NCI-H2227 (cell line): ENCODE measurements at regions not wholly inside any gene's neighbourhood (a gene's known extent, or its start where the extent isn't known, plus 50 kb on each side); places are given as distances from the start of the nearest gene placed in this dataset.

Source experiments
- DNase-seq: peaks from one replicate; lab custom pipeline; 2025; ENCODE audit not compliant: unreplicated experiment; lab: John Stamatoyannopoulos, UW

DNA sequence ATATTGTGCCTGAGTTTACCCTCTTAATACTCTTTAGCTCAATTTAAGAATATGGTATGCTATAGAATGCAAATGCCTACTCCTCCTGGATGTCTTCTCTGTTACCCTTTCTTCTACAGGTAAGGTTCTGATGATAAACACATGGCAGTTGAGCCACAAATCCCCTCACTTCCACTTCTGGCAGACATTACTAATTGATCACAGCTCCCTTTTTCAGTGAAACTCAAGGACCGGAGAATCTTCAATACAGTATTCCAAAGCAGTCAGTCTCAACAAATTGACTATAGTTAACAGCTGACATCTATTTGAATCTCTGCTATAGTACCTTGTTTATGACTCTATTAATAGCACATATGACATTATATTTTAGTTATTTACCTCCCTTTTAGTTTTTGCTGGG, 232.1 kb upstream of the ADAMTS9 start:
- DNase-seq = no peak

- DNase-seq = no peak
Observed at GRCh38 chr3:64918989-64919388, 231.2 kb upstream of the ADAMTS9 start.

DNA sequence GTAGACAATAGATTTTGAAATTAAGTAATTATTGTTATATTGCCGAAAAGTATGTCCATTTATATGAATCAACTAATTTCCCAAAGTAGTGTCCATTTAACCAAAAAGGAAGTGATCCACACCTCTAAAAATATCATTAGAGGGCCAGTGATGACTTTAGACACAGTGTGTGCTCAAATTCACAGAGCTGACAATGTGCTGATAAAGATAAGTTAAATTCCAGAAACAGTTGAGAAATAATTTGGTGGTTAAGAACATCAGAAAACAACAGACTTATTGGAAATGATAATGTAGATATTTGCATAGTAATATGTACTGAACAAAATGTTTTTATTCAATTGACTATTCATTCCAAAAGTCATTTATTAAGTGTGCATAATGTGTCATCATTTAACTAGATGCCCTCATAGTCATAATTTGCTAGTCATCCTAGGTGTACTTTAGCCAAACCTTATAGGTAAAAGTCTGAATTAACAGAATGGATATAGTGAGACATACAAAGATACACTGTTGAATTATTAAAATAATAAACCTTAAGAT, 230.2 kb upstream of the ADAMTS9 start:
- DNase-seq = no peak

GRCh38 chr3:64916937-64917336, 229.1 kb upstream of the ADAMTS9 start:
- no peak for DNase-seq

DNA sequence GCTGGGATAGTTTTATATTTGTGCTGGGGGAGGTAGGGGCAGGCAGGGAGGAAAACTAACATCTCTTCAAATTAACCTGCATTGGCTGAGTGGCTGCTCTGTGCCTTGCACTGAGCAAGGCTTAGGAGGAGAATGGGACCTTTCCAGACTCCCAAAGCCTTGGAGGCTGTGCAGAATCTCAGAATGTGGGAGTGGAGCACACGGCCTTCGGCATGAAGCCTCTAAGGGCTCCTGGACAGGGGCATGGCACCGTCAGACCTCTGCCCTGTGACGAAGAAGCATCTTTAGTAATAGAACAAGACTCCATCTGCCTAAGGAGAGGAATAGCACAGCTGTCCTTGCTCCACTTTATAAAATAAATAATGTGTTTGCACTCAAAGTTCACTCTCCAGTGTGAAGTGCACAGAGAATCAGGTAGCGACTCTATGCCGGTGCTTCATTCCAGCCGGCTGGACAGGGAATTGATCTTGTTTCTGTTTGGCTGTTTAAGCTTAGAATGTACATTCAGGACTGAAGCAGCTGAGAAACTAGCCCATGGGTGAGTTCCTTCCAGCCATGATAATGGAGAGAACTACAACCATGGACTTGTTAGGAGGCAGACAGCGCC, 228.5 kb upstream of the ADAMTS9 start:
- no peak for DNase-seq

DNA sequence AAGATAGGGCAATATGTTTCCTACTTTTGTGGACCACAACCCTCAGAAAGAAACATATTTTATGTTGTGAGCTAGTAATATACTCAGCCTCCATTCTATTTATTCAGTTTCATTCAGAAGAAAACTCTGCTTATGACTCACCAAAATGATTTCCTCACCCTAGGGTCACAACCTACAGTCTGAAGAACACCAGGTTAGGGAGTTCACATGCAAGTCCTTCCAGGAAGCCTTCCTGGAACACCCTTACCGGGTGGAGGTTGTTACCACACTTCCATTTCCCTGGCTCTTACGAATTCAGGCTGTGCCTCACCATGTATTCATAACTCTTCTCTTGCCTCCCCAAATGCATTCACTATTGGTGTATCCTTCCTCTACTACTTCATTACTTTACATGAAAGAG, 228.0 kb upstream of the ADAMTS9 start:
- no peak for DNase-seq

GRCh38 chr3:64913515-64913914, 225.7 kb upstream of the ADAMTS9 start:
- no peak for DNase-seq

GRCh38 chr3:64911138-64911537, 223.3 kb upstream of the ADAMTS9 start:
- DNase-seq = no peak

DNA sequence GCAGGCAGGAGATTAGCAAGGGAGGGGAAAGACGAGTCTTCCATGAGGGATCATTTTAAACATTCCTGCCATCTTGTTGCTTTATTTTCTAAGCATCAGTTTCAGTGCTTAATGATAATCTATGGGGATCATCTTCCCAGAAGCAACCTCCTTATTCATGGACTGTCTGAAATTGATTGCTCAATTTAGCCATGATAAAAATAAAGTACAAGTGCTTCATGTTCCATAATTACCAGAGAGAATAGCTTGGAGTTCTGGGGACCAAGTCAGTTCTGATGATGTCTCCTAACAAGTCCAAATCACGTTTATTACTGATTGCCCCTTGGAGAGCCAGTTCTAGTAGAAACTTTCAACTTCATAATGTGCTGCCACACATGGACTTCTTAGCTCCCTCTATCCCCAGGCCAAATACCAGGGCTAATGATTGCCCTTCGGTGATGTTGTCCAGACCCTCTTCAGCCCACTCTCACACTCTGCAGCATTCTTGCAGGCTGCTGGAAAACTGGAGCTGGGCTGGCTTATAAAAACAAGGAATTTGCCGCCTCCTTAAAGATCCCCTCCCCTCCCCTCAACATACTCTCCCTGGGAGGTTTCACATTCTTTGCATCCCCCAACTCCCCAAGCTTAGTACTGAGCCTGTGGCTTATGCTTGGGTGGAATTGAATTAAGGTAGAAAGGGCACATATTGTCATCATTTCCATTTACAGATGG, 222.1 kb upstream of the ADAMTS9 start:
- DNase-seq = no peak

- DNase-seq = no peak
Observed at GRCh38 chr3:64909011-64909410, 221.2 kb upstream of the ADAMTS9 start.

GRCh38 chr3:64908251-64908685, 220.5 kb upstream of the ADAMTS9 start:
- no peak for DNase-seq

DNA sequence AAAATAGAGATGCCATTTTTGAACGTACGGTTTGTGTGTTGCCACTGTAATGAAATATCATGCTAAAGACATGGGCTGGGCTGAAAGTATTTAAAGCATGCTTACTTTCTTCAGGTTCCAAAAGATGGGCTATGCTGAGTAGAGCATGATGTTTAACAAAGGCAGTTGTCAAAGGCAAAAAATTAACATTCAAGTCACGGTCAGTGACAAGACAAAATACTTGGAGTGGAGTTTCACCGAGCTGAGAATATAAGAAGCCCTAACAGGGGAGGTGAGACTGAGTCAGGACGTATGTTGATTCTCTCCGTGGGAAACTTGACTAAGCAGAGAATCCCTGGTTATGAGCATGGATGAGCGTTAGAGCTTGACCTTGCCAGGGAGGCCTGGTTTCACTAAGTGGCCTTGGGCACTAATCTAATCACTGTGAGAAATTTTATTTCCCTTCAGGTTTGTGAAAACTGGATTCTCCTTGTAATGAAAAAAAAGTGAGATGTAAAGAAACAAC, 218.2 kb upstream of the ADAMTS9 start:
- no peak for DNase-seq

GRCh38 chr3:64903006-64903405, 215.2 kb upstream of the ADAMTS9 start:
- no peak for DNase-seq

DNA sequence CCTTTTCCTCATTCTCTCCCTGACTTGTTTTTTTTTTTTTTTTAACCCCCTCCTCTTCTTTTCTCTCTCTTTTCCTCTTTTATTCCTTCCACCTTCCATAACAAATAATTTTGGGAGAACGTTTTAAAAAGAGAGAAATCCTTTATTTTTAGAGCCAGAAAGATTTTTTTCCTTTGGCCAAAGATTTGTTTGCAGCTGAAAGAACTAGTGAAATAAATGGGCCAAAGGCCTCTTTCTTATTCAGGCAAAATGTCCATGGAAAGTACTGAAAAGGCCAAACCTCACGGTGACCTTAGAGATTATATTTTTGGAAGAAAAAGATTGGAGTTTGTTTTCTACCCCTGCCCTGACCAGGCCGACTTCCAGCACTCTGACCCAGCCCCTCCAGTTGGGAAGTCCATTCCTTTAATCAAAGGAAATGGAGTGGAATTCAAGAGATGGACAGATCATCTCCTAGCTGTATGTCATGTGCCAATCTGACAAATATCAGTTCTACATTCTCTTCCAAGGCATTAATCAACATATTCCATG, 214.3 kb upstream of the ADAMTS9 start:
- DNase-seq = no peak

DNA sequence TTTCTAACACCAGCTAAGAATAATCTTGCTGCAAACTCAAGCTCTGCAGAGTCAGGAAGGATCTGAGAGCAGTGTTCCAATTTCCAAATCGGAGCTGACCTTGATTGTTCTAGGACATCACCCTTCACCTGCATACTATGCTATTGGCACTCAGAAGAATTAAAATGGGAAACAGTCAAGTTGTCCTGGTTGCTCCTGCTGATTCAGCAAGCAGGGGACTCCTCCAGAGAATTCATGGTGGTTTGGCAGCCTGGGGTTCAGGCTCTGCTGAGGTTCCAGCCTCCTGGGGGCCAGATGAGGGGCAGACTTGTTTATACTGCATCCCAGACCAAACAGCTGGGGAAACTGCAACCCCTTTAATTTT, 213.7 kb upstream of the ADAMTS9 start:
- DNase-seq = no peak

- DNase-seq = no peak
Observed at GRCh38 chr3:64900617-64901521, 213.1 kb upstream of the ADAMTS9 start.

DNA sequence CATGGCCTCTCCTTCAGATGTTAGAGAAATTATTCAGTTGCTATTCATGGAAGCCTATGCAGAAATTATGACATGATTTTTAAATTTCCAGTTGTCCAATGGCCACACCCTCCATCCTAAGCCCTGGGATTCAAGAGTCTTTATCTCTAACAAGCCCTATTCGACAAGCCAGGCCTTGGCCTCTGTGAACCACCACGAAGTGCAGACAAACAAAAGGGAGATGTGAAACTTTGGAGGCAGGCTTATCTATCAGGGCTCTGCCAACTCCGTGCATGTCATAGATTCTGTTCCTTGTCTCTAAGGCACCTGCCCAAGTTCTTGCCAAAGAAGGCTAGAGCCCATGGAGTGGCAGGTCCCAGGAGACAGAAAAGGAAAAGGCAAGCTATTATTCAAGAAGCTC, 212.4 kb upstream of the ADAMTS9 start:
- DNase-seq = no peak

GRCh38 chr3:64898941-64899340, 211.1 kb upstream of the ADAMTS9 start:
- no peak for DNase-seq

GRCh38 chr3:64895991-64896895, 208.4 kb upstream of the ADAMTS9 start:
- no peak for DNase-seq
